ENCODE measurements at regions not wholly inside any gene's neighbourhood (a gene's known extent, or its start where the extent isn't known, plus 50 kb on each side); places are given as distances from the start of the nearest gene placed in this dataset.

- no peak for TF ChIP-seq CTCF (IDR thresholded peaks at IDR 0.05)
- TF ChIP-seq EP300 (IDR thresholded peaks at IDR 0.05) = no peak
Measured at GRCh38 chr16:14373896-14374295, 256.2 kb downstream of the PARN start.

All from sigmoid colon (tissue), 4 donors.